NCI-H69 (cell line): ENCODE measurements at regions not wholly inside any gene's neighbourhood (a gene's known extent, or its start where the extent isn't known, plus 50 kb on each side); places are given as distances from the start of the nearest gene placed in this dataset.
"Not testable (repeated sequence)": the region's sequence is repeated elsewhere in the genome, so short reads cannot be mapped to it uniquely, and the experiment has no call there.

Experiments used
- DNase-seq: peaks from one replicate; lab custom pipeline; 2025; lab: John Stamatoyannopoulos, UW

DNA sequence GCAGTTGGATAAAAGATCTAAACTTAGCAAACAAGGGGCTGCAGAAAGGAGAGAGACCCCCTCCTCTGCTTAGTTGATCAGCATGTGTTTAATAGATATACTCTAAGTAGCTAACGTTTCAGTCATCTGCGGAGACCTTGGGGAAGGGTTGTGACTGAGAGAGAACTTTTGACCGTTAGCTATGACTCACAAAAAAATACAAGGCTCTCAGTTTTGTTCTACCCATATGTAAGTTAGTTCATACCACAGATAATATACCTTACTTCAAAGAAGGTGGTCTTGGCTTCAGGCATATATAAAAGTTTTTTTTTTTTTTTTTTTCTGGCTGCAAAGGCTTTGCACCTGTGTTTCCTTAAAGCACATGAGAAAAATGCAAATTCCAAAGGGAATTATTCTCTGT is 258.9 kb downstream of the GJA1 start:
- no peak for DNase-seq

DNA sequence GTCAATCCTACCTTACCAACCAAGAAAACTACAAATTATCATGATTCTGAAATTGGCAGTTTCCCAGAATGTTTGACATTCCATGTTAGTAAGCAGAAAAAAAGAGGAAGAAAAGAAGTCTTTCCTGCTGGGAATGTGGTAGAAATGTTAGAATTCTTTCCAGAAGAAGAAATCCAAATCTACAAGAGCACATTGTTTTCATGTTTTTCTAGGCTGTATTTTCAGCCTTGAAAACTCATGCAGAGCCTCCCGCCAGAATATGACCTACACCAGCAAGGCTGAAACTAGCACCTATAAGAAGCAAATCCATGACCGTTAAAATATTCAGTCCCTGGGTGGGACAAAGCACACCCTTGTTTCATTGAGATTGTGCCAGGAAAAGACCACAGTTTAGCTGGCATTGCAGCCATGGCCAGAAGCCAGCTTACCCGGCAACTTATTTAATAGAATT is 259.4 kb downstream of the GJA1 start:
- no peak for DNase-seq

- no peak for DNase-seq
These were observed 259.9 kb downstream of the GJA1 start for GRCh38 chr6:121695329-121695728.

- DNase-seq: no peak
These were observed 262.5 kb downstream of the GJA1 start for GRCh38 chr6:121697921-121698320.

DNA sequence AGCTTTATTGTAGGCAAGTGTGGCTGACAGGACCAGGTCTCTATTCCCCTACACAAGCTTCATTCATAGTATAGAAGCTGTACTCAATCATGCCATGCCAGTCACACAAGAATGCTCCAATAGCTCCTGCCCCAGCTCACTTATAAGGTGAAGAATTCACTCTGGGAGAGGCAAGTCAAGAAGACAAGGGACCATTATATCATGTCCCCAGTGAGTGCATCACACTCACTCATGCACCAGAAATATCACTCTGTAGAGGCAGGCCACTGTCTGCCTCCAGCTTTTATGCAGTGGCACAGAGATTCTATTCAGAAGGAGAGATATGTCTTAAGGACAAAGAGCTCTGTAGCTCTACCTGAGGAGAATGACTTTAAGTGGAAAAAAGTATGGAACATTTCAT is 263.2 kb downstream of the GJA1 start:
- no peak for DNase-seq

DNA sequence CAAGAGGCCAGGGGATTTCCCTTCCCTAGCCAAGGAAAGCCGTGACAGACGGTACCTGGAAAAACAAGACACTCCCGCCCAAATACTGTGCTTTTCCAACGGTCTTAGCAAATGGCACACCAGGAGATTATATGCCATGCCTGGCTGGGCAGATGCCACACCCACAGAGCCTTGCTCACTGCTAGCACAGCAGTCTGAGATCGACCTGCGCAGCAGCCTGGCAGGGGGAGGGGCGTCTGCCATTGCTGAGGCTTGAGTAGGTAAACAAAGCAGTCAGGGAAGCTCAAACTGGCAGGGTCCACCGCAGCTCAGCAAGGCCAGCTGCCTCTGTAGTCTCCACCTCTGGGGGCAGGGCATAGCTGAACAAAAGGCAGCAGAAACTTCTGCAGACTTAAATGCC is 267.7 kb downstream of the GJA1 start:
- peak; percentile 99 for DNase-seq

GRCh38 chr6:121711472-121711871 is 276.0 kb downstream of the GJA1 start:
- peak; percentile 26 for DNase-seq

GRCh38 chr6:121717686-121718085 is 282.2 kb downstream of the GJA1 start:
- DNase-seq: no peak

DNA sequence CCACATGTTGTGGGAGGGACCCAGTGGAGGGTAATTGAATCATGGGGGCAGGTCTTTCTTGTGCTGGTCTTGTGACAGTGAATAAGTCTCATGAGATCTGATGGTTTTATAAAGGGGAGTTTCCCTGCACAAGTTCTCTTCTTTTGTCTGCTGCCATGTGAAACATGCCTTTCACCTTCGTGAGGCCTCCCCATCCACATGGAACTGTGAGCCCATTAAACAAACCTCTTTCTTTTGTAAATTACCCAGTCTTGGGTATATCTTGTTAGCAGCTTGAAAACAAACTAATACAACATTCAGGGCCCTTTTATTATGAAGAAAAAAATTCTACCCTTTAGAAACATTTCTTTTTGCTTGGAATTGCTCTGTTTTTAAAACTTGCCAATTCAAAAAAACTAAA is 285.4 kb downstream of the GJA1 start:
- not testable (repeated sequence) for DNase-seq

DNA sequence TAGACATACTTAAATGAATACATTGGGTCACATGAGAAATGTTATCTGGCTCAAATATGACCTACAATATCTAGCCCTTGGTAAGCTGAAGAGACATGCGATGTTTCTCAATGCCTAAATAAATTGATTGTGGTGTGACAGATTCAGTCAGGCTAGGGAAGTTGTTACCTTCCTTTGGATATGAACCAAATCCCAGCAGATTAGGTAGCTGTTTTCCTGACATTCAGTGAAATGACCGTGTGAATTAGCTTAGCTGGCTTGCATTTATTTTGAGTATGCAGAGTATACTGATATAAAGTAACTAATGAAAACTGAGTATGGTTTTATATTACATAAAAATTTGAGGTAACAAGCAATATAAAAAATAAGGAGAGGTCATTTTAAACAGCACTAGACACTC is 288.2 kb downstream of the GJA1 start:
- DNase-seq: peak; percentile 31

DNA sequence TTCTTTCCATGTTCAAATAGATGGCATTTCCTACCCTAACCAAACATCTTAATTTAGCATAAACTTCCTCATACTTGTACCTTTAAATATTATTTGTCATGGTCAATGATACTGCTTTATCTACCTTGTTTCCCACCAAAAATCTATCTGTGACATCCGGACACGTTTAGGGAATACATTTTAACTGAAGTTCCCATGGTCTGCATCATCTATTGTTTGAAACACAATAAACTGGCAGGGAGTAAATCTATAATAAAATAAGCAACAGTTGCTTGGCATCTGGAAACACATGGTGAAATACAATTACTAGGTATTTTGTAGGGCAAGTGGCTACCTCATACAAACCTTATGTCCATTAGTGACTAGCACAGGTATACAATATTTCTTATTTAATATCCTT is 289.1 kb downstream of the GJA1 start:
- DNase-seq: peak; percentile 44

DNA sequence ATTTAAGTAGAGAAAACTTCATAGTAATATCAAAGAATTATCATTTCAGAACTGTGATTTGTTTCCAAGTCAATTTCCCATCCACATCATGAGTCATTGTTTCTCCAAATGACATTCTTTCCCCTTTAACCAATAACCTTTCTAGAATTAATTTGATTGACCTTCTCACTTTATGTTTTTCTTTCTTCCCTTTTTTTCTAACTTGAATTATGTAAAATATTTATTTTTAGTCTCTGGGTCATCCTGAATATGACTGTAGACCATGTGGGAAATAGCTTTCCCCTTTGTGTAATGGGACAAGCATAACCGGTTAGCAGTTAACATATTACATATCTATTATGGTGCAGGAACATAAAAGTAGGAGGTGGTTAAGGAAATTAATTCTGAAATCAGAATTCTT is 291.1 kb downstream of the GJA1 start:
- DNase-seq: no peak

- no peak for DNase-seq
These were observed 295.2 kb downstream of the GJA1 start for GRCh38 chr6:121730616-121731015.

GRCh38 chr6:121731381-121731780 is 295.9 kb downstream of the GJA1 start:
- DNase-seq: no peak

GRCh38 chr6:121732641-121733040 is 297.2 kb downstream of the GJA1 start:
- DNase-seq: no peak

GRCh38 chr6:121733234-121733633 is 297.8 kb downstream of the GJA1 start:
- DNase-seq: peak; percentile 12

DNA sequence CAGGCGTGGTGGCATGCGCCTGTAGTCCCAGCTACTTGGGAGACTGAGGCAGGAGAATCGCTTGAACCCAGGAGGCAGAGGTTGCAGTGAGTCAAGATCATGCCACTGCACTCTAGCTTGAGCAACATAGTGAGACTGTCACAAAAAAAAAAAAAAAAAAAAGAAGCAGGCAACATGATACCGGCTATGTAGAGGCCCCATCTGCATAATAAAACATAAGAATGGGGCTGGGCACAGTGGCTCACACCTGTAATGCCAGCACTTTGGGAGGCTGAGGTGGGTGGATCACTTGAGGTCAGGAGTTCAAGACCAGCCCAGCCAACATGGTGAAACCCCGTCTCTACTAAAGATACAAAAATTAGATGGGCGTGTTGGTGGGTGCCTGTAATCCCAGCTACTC is 304.7 kb downstream of the GJA1 start:
- peak; percentile 59 for DNase-seq

GRCh38 chr6:121743691-121744090 is 308.2 kb downstream of the GJA1 start:
- no peak for DNase-seq

GRCh38 chr6:121748376-121748775 is 312.9 kb downstream of the GJA1 start:
- no peak for DNase-seq

- DNase-seq: peak; percentile 41
These were observed 313.4 kb downstream of the GJA1 start for GRCh38 chr6:121748850-121749249.

- no peak for DNase-seq
These were observed 320.0 kb downstream of the GJA1 start for GRCh38 chr6:121755485-121755884.

GRCh38 chr6:121756666-121757065 is 321.2 kb downstream of the GJA1 start:
- no peak for DNase-seq

DNA sequence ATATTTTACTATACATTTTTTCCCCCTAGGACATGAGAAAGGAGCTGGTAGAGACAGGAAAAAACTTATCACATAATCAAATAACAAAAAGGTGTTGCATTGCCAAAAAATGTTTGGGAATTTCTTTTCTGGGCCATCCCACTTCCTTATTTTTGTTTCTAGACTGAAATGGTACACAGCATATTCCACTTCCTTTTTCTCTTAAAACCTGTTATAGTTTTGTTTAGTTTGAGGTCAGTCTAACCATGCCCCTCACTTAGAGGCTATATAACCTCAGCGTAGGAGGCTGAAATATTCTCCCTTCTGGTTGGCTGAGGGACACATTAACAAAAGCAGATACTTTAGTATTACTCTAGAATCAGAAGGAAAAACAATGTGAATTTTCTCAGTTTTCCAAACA is 323.9 kb downstream of the GJA1 start:
- DNase-seq: no peak

DNA sequence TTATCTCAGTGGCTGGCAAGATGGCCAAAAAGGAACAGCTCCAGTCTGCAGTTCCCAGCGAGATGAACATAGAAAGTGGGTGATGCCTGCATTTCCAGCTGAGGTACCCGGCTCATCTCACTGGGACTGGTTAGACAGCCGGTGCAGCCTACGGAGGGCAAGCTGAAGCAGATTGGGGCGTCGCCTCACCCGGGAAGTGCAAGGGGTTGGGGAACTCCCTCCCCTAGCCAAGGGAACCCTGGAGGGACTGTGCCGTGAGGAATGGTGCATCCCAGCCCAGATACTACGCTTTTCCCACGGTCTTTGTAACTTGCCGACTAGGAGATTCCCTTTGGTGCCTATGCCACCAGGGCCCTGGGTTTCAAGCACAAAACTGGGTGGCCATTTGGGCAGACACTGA is 324.7 kb downstream of the GJA1 start:
- no peak for DNase-seq

- no peak for DNase-seq
These were observed 325.3 kb downstream of the GJA1 start for GRCh38 chr6:121760745-121761144.
